ENCODE measurements at regions not wholly inside any gene's neighbourhood (a gene's known extent, or its start where the extent isn't known, plus 50 kb on each side); places are given as distances from the start of the nearest gene placed in this dataset.
A peak's percentile ranks its signal among the peaks of the same experiment; 100 is the strongest.

GRCh38 chr3:124092811-124093210 lies 100.9 kb upstream of the ROPN1 start:
- Histone ChIP-seq H3K4me1 (ENCODE audit: insufficient read depth, insufficient read length) (peaks cover 5% of the 10 kb centered on the region), H3K9ac (ENCODE audit: insufficient read length, low read depth) (no peak overlapping the region), H3K27me3 (ENCODE audit: insufficient read depth, insufficient read length) (no peaks in the 10 kb centered on the region), H3K4me3 (ENCODE audit: insufficient read length, low read depth) (no peak overlapping the region), H3K9me3 (ENCODE audit: insufficient read depth, low read length) (no peaks in the 10 kb centered on the region), H3K36me3 (ENCODE audit: insufficient read depth, insufficient read length, low read length) (no peaks in the 10 kb centered on the region)
- DNase-seq (ENCODE audit: low read depth, low spot score), result peak; percentile 35
- TF ChIP-seq ZNF274 (IDR thresholded peaks at IDR 0.05; ENCODE audit: low read depth, low read length) (no peak), YY1 (IDR thresholded peaks at IDR 0.05; ENCODE audit: insufficient read depth, insufficient read length) (no peak), SUZ12 (IDR thresholded peaks at IDR 0.05; ENCODE audit: extremely low read depth, insufficient read depth, insufficient read length) (no peak)

- H3K27me3 ChIP-seq (ENCODE audit: insufficient read depth, insufficient read length), result no peaks in the 10 kb centered on the region
- H3K9ac ChIP-seq (ENCODE audit: insufficient read length, low read depth), result no peak overlapping the region
- DNase-seq (ENCODE audit: low read depth, low spot score), result no peak
- peaks cover 5% of the 10 kb centered on the region for H3K4me1 ChIP-seq (ENCODE audit: insufficient read depth, insufficient read length)
- no peaks in the 10 kb centered on the region for H3K36me3 ChIP-seq (ENCODE audit: insufficient read depth, insufficient read length, low read length)
- H3K9me3 ChIP-seq (ENCODE audit: insufficient read depth, low read length), result no peaks in the 10 kb centered on the region
- TF ChIP-seq ZNF274 (IDR thresholded peaks at IDR 0.05; ENCODE audit: low read depth, low read length), result no peak
- no peak for TF ChIP-seq SUZ12 (IDR thresholded peaks at IDR 0.05; ENCODE audit: extremely low read depth, insufficient read depth, insufficient read length)
- no peak for TF ChIP-seq YY1 (IDR thresholded peaks at IDR 0.05; ENCODE audit: insufficient read depth, insufficient read length)
- no peak overlapping the region for H3K4me3 ChIP-seq (ENCODE audit: insufficient read length, low read depth)
These were observed 102.6 kb upstream of the ROPN1 start for GRCh38 chr3:124094496-124094895.

GRCh38 chr3:124097362-124098131 lies 105.6 kb upstream of the ROPN1 start:
- no peak for DNase-seq (ENCODE audit: low read depth, low spot score)
- Histone ChIP-seq H3K9ac (ENCODE audit: insufficient read length, low read depth) (no peak overlapping the region), H3K4me3 (ENCODE audit: insufficient read length, low read depth) (no peak overlapping the region), H3K9me3 (ENCODE audit: insufficient read depth, low read length) (no peaks in the 10 kb centered on the region), H3K27me3 (ENCODE audit: insufficient read depth, insufficient read length) (no peaks in the 10 kb centered on the region), H3K4me1 (ENCODE audit: insufficient read depth, insufficient read length) (peaks cover 5% of the 10 kb centered on the region), H3K36me3 (ENCODE audit: insufficient read depth, insufficient read length, low read length) (no peaks in the 10 kb centered on the region)
- TF ChIP-seq YY1 (IDR thresholded peaks at IDR 0.05; ENCODE audit: insufficient read depth, insufficient read length) (no peak), SUZ12 (IDR thresholded peaks at IDR 0.05; ENCODE audit: extremely low read depth, insufficient read depth, insufficient read length) (no peak), ZNF274 (IDR thresholded peaks at IDR 0.05; ENCODE audit: low read depth, low read length) (no peak)

- no peak overlapping the region for H3K4me3 ChIP-seq (ENCODE audit: insufficient read length, low read depth)
- TF ChIP-seq ZNF274 (IDR thresholded peaks at IDR 0.05; ENCODE audit: low read depth, low read length) (no peak), YY1 (IDR thresholded peaks at IDR 0.05; ENCODE audit: insufficient read depth, insufficient read length) (no peak), SUZ12 (IDR thresholded peaks at IDR 0.05; ENCODE audit: extremely low read depth, insufficient read depth, insufficient read length) (no peak)
- DNase-seq (ENCODE audit: low read depth, low spot score), result no peak
- no peaks in the 10 kb centered on the region for H3K27me3 ChIP-seq (ENCODE audit: insufficient read depth, insufficient read length)
- no peaks in the 10 kb centered on the region for H3K36me3 ChIP-seq (ENCODE audit: insufficient read depth, insufficient read length, low read length)
- no peaks in the 10 kb centered on the region for H3K9me3 ChIP-seq (ENCODE audit: insufficient read depth, low read length)
- no peaks in the 10 kb centered on the region for H3K4me1 ChIP-seq (ENCODE audit: insufficient read depth, insufficient read length)
- H3K9ac ChIP-seq (ENCODE audit: insufficient read length, low read depth), result no peak overlapping the region
These were observed 109.7 kb upstream of the ROPN1 start for GRCh38 chr3:124101643-124102042.

- no peak overlapping the region for H3K9ac ChIP-seq (ENCODE audit: insufficient read length, low read depth)
- no peak for DNase-seq (ENCODE audit: low read depth, low spot score)
- no peaks in the 10 kb centered on the region for H3K27me3 ChIP-seq (ENCODE audit: insufficient read depth, insufficient read length)
- H3K36me3 ChIP-seq (ENCODE audit: insufficient read depth, insufficient read length, low read length), result no peaks in the 10 kb centered on the region
- peaks cover 12% of the 10 kb centered on the region for H3K9me3 ChIP-seq (ENCODE audit: insufficient read depth, low read length)
- no peaks in the 10 kb centered on the region for H3K4me1 ChIP-seq (ENCODE audit: insufficient read depth, insufficient read length)
- no peak overlapping the region for H3K4me3 ChIP-seq (ENCODE audit: insufficient read length, low read depth)
- no peak for TF ChIP-seq ZNF274 (IDR thresholded peaks at IDR 0.05; ENCODE audit: low read depth, low read length)
- no peak for TF ChIP-seq YY1 (IDR thresholded peaks at IDR 0.05; ENCODE audit: insufficient read depth, insufficient read length)
- TF ChIP-seq SUZ12 (IDR thresholded peaks at IDR 0.05; ENCODE audit: extremely low read depth, insufficient read depth, insufficient read length), result no peak
These were observed 115.4 kb upstream of the ROPN1 start for GRCh38 chr3:124107104-124107890.

- Histone ChIP-seq H3K27me3 (ENCODE audit: insufficient read depth, insufficient read length) (no peaks in the 10 kb centered on the region), H3K9ac (ENCODE audit: insufficient read length, low read depth) (no peak overlapping the region), H3K4me1 (ENCODE audit: insufficient read depth, insufficient read length) (no peaks in the 10 kb centered on the region), H3K9me3 (ENCODE audit: insufficient read depth, low read length) (peaks cover 12% of the 10 kb centered on the region), H3K4me3 (ENCODE audit: insufficient read length, low read depth) (no peak overlapping the region), H3K36me3 (ENCODE audit: insufficient read depth, insufficient read length, low read length) (no peaks in the 10 kb centered on the region)
- TF ChIP-seq SUZ12 (IDR thresholded peaks at IDR 0.05; ENCODE audit: extremely low read depth, insufficient read depth, insufficient read length) (no peak), ZNF274 (IDR thresholded peaks at IDR 0.05; ENCODE audit: low read depth, low read length) (no peak), YY1 (IDR thresholded peaks at IDR 0.05; ENCODE audit: insufficient read depth, insufficient read length) (no peak)
- DNase-seq (ENCODE audit: low read depth, low spot score), result no peak
These were observed 116.5 kb upstream of the ROPN1 start for GRCh38 chr3:124108446-124108845.

- H3K4me3 ChIP-seq (ENCODE audit: insufficient read length, low read depth), result no peak overlapping the region
- H3K9ac ChIP-seq (ENCODE audit: insufficient read length, low read depth), result no peak overlapping the region
- TF ChIP-seq ZNF274 (IDR thresholded peaks at IDR 0.05; ENCODE audit: low read depth, low read length), result no peak
- TF ChIP-seq YY1 (IDR thresholded peaks at IDR 0.05; ENCODE audit: insufficient read depth, insufficient read length), result no peak
- no peak for TF ChIP-seq SUZ12 (IDR thresholded peaks at IDR 0.05; ENCODE audit: extremely low read depth, insufficient read depth, insufficient read length)
- no peaks in the 10 kb centered on the region for H3K36me3 ChIP-seq (ENCODE audit: insufficient read depth, insufficient read length, low read length)
- DNase-seq (ENCODE audit: low read depth, low spot score), result no peak
- no peaks in the 10 kb centered on the region for H3K27me3 ChIP-seq (ENCODE audit: insufficient read depth, insufficient read length)
- peaks cover 4% of the 10 kb centered on the region for H3K9me3 ChIP-seq (ENCODE audit: insufficient read depth, low read length)
- H3K4me1 ChIP-seq (ENCODE audit: insufficient read depth, insufficient read length), result peaks cover 4% of the 10 kb centered on the region
These were observed 121.6 kb upstream of the ROPN1 start for GRCh38 chr3:124113485-124113884.
